ENCODE measurements at regions not wholly inside any gene's neighbourhood (a gene's known extent, or its start where the extent isn't known, plus 50 kb on each side); places are given as distances from the start of the nearest gene placed in this dataset.

DNA sequence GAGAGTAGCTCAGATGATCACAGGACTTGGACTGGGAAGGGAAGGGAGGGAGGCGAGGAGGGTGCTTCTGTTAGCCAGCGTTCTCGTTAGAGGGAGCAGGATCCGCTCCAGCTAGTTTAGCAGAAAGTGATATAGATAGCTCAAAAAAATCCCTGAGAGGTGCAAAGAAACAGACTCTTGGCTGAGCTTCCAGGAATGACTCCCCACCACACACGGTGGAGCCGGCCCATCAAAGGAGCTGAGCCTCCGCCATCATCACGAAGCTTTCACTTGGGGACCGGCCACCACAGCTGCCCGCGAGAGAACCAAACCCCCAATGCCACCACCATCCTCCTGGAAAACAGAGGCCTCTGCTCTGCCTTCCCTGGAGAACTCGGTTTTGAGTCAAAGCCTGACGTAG lies 124.6 kb upstream of the BCL2L14 start:
- DNase-seq (ENCODE audit: extremely low read depth in 1 of 11, low read depth in 9 of 11, low spot score in 4 of 11) = no peak

DNA sequence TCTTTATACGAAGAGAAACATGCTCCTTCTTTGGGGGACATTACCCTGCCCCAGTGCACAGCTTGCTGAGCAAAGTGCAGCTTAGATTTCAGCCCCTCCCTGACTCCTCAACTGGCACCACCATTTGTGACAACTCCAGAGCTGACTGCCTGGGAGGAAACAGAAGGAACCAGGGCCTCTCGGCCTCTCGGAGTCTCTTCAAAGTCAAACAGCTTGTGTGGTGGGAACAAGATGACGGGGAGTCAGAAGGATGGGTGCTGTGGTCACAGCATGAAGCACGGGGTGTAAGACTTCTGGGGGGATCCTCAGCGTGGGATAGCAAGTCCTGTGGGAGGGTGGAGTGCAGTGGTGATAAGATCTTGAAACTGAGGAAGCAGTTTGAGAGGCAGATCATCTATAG lies 123.5 kb upstream of the BCL2L14 start:
- no peak for DNase-seq (ENCODE audit: extremely low read depth in 1 of 11, low read depth in 9 of 11, low spot score in 4 of 11)

- no peak for DNase-seq (ENCODE audit: extremely low read depth in 1 of 11, low read depth in 9 of 11, low spot score in 4 of 11)
Observed at GRCh38 chr12:11949738-11950411, 120.9 kb upstream of the BCL2L14 start.

GRCh38 chr12:11951209-11951608 lies 119.5 kb upstream of the BCL2L14 start:
- DNase-seq (ENCODE audit: extremely low read depth in 1 of 11, low read depth in 9 of 11, low spot score in 4 of 11) = no peak

GRCh38 chr12:11953523-11953922 lies 117.2 kb upstream of the BCL2L14 start:
- DNase-seq (ENCODE audit: extremely low read depth in 1 of 11, low read depth in 9 of 11, low spot score in 4 of 11) = no peak

- DNase-seq (ENCODE audit: extremely low read depth in 1 of 11, low read depth in 9 of 11, low spot score in 4 of 11) = no peak
Observed at GRCh38 chr12:11954181-11954580, 116.6 kb upstream of the BCL2L14 start.

GRCh38 chr12:11958221-11959091 lies 112.3 kb upstream of the BCL2L14 start:
- DNase-seq (ENCODE audit: extremely low read depth in 1 of 11, low read depth in 9 of 11, low spot score in 4 of 11) = no peak

DNA sequence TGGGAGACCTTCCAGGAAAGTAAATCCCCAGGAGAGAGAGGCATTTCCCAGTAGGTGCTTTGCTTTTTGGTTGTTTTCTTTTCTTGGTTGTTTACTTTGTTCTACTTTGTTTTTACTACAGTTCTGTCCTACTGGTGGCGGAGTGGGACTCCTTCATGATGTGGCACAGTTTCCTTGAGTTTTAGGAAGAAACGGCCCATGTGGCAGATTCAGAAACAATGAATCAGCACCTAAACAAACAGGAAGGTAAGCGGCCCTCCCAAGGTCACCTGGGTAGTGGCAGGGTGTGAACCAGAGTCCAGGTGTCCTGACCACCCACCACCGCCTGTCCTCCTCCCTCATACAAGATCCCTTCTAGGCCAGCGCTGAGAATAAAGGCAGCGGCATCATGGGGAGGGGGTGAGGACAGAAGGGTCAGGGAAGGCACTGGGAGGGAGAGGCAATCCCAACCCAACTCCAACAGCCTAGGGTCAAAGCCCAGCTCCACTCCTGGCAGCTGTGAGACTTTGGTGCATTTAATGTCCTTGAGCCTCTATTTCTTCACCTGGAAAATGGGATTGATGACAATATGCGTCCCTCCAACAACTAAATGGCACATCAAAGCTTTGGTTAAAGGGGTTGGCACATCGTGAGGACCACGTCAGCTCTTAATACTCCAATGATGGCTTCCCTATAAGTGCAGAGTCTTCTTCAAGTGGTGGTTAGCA lies 111.5 kb upstream of the BCL2L14 start:
- no peak for DNase-seq (ENCODE audit: extremely low read depth in 1 of 11, low read depth in 9 of 11, low spot score in 4 of 11)

GRCh38 chr12:11960646-11961045 lies 110.1 kb upstream of the BCL2L14 start:
- DNase-seq (ENCODE audit: extremely low read depth in 1 of 11, low read depth in 9 of 11, low spot score in 4 of 11) = no peak

DNA sequence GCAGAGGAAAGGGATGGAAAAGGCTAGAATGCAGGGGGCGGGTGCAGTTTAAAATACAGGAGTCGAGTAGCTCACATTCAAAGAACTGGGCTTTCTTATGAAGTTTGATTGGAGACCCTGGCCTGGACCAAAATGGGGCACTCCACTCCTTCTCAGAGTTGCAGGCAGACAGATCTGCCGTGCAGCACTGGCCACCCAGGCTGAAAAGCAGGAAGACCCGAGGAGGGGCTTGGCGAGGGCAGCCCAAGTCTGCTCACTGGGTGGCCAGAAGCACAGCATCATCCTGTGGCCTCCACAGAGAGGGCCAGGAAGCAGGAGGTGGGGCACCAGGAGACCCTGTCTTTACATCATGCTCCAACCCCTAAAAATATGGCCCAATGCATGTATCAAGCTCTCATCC lies 109.1 kb upstream of the BCL2L14 start:
- no peak for DNase-seq (ENCODE audit: extremely low read depth in 1 of 11, low read depth in 9 of 11, low spot score in 4 of 11)

DNA sequence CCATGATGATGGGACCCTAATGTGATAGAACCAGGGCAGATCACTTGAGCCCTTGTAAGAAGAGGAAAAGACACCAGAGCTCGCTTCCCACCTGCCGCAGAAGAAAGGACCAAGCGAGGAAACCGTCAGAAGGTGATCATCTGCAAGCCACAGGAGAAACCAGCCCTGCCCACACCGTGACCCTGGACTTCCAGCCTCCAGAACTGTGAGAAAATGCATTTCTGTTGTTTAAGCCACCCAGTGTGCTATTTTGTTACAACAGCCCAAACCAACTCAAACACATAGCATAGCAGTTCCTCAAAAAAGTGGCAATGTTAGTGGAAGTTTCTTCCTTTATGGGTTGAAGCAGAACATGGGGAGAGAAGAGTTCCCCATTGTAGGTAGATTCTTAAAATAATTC lies 107.9 kb upstream of the BCL2L14 start:
- no peak for DNase-seq (ENCODE audit: extremely low read depth in 1 of 11, low read depth in 9 of 11, low spot score in 4 of 11)

- no peak for DNase-seq (ENCODE audit: extremely low read depth in 1 of 11, low read depth in 9 of 11, low spot score in 4 of 11)
Observed at GRCh38 chr12:11963841-11964471, 106.8 kb upstream of the BCL2L14 start.

- no peak for DNase-seq (ENCODE audit: extremely low read depth in 1 of 11, low read depth in 9 of 11, low spot score in 4 of 11)
Observed at GRCh38 chr12:11965258-11965910, 105.4 kb upstream of the BCL2L14 start.

DNA sequence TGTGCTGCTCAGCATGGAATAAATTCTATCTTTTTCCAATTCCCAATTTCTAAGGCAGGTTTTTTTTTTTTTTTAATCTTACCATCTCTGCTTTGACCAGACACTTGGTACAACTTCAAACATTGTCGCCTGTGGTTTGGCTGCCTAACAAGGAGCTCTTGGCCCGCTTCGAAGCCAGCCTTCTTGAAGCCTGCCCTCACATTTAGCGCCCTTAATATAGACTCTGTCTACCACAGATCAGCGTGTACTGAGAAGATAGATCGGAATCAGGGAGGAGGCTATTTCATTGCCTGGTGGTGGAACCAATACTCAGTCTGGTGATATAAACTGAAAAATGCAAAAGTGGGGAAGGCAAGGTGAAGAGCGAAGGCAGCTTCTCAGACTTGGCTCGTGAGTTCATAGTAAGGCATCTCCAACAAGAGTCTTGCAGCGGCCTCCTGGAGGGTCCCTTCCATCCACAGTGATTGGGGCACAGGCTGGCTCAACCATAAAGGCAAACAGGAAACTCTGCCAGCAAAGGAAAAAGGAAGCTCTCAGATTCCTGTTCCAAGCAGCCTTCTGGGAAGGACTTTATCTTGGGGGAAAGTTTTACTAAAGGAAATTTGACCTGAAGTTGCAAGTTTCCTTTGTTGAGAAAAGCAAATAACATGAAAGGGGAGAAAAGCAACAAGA lies 103.2 kb upstream of the BCL2L14 start:
- DNase-seq (ENCODE audit: extremely low read depth in 1 of 11, low read depth in 9 of 11, low spot score in 4 of 11) = no peak

- DNase-seq (ENCODE audit: extremely low read depth in 1 of 11, low read depth in 9 of 11, low spot score in 4 of 11) = no peak
Observed at GRCh38 chr12:11968048-11968383, 102.7 kb upstream of the BCL2L14 start.

DNA sequence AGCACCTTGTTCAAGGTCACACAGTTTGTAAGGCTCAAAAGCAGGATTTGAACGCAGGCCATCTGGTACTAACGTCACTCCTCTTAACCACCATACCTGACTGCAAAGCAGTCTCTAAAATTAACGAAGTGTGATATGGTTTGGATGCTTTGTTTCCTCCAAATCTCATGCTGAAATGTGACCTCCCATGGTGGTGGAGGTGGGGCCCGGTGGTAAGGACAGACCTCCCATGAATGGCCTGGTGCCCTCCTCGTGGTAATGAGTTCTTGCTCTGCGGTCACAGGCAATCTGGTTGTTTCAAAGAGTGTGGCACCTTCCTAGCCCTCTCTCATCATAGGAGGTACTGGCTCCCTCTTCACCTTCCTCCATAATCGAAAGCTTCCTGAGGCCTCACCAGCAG lies 102.2 kb upstream of the BCL2L14 start:
- no peak for DNase-seq (ENCODE audit: extremely low read depth in 1 of 11, low read depth in 9 of 11, low spot score in 4 of 11)

DNA sequence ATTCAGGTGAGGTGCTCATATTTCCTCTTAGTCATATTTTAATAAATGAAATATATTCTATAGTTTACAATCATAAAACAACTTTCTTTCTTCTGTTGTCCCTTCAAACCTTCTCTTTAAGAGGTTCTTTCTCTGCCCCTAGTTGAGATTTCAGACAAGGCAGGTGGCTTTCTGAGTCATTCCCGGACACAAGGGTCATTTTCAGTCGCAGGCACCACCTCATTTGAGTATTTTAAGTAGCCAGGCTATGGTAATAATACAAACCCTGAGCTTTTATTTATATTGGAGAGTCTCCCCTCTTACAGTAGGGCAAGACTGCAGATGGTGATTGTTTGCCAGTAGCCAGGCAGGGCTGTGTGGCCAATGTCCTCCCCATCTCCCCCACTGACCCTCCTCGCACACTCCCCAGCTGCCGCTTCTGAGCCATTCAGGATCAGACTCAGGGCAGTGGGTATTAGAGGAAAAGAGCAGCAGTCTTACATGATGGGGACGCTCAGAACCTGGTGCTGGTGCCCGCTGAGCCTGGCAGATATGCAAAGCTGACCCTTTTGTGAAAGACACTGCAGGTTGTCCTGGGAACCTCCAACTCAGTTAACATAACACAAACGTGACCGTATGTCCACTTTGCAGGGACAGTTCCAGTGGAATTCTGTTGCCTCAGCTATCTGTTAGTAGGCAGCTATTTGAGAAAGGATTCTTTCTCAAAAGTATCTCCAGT lies 101.1 kb upstream of the BCL2L14 start:
- DNase-seq (ENCODE audit: extremely low read depth in 1 of 11, low read depth in 9 of 11, low spot score in 4 of 11) = no peak

GRCh38 chr12:11970155-11970520 lies 100.6 kb upstream of the BCL2L14 start:
- no peak for DNase-seq (ENCODE audit: extremely low read depth in 1 of 11, low read depth in 9 of 11, low spot score in 4 of 11)

All from renal cortex interstitium (tissue), 11 donors.